PC-9 (cell line): ENCODE measurements at regions not wholly inside any gene's neighbourhood (a gene's known extent, or its start where the extent isn't known, plus 50 kb on each side); places are given as distances from the start of the nearest gene placed in this dataset.

Experiments used
- BruUV-seq: library from RNA; stranded (reverse); fragments of 400-500 nt; replicated peaks from 2 replicates; lab custom pipeline; 2021; lab: Mats Ljungman, UMichigan
- CTCF ChIA-PET: fragments of 300-600 bp; sonication (Branson Sonifier 250); formaldehyde crosslinking; loops from one replicate; lab custom pipeline; 2022; ENCODE audit warnings: antibody characterized with exemption; lab: Charles Lee
- POLR2A ChIA-PET: fragments of 300-600 bp; sonication (Branson Sonifier 250); formaldehyde crosslinking; loops from one replicate; lab custom pipeline; 2022; ENCODE audit warnings: antibody characterized with exemption; ENCODE audit not compliant: unreplicated experiment; lab: Charles Lee
- DNase-seq, 2 experiments: peaks; one replicate each; pipeline versions ENCODE4 v3.0.0 to v3.0.0-alpha.2; 2015 to 2022; ENCODE audit warnings: mixed read lengths in 1 of 2
- H2AFZ ChIP-seq: fragments of 200-600 bp; sonication (generic); 2 replicates; pipeline ENCODE4 v1.8.1; 2017; ENCODE audit warnings: antibody characterized with exemption
- H3F3A ChIP-seq: fragments of 200-600 bp; sonication (generic); 2 replicates; pipeline ENCODE4 v1.8.1; 2017; ENCODE audit warnings: antibody characterized with exemption, mild to moderate bottlenecking, low read depth; ENCODE audit not compliant: insufficient read depth
- H3K27ac ChIP-seq: fragments of 200-600 bp; sonication (generic); 2 replicates; pipeline ENCODE4 v1.6.1; 2016; ENCODE audit warnings: mixed run types
- H3K27me3 ChIP-seq: fragments of 200-600 bp; sonication (generic); 2 replicates; pipeline ENCODE4 v1.6.1; 2016; ENCODE audit warnings: low read depth, mixed run types; ENCODE audit not compliant: insufficient read depth
- H3K36me3 ChIP-seq: fragments of 200-600 bp; sonication (generic); 2 replicates; pipeline ENCODE4 v1.6.1; 2016; ENCODE audit warnings: low read depth, mixed run types
- H3K4me1 ChIP-seq: fragments of 200-600 bp; sonication (generic); replicated peaks from 2 replicates; pipeline ENCODE4 v1.6.1; 2016; ENCODE audit warnings: mixed run types; ENCODE audit not compliant: insufficient read depth
- H3K4me2 ChIP-seq: fragments of 200-600 bp; sonication (generic); 2 replicates; pipeline ENCODE4 v1.6.1; 2017; ENCODE audit warnings: mixed run types
- H3K4me3 ChIP-seq: fragments of 200-600 bp; sonication (generic); 2 replicates; pipeline ENCODE4 v1.6.1; 2016; ENCODE audit warnings: mixed run types
- H3K79me2 ChIP-seq: fragments of 200-600 bp; sonication (generic); 2 replicates; pipeline ENCODE4 v1.6.1; 2017; ENCODE audit warnings: low read depth, mixed run types
- H3K9me2 ChIP-seq: fragments of 200-600 bp; sonication (generic); 2 replicates; pipeline ENCODE4 v1.8.1; 2017; ENCODE audit warnings: mild to moderate bottlenecking; ENCODE audit not compliant: insufficient read depth
- H3K9me3 ChIP-seq: fragments of 200-600 bp; sonication (generic); 2 replicates; pipeline ENCODE4 v1.8.1; 2016; ENCODE audit warnings: low read depth; ENCODE audit not compliant: insufficient read depth
- H4K20me1 ChIP-seq: fragments of 200-600 bp; sonication (generic); 2 replicates; pipeline ENCODE4 v1.8.1; 2017; ENCODE audit not compliant: insufficient read depth
- EZH2 ChIP-seq: fragments of 200-600 bp; sonication (generic); IDR thresholded peaks from 2 replicates; pipeline ENCODE4 v1.8.0; 2017; ENCODE audit warnings: antibody characterized with exemption, low read depth
- intact Hi-C: fragments of 100-400 bp; cut with micrococcal nuclease; formaldehyde crosslinking; loops from one replicate; pipeline ENCODE4 v1.10.0; 2022; ENCODE audit not compliant: unreplicated experiment
- TF ChIP-seq, protein P1 (sequence below): fragments of 200-600 bp; sonication (generic); conservative IDR thresholded peaks from 2 replicates; pipeline ENCODE4 v1.6.1; 2017; ENCODE audit warnings: mixed run types, antibody characterized with exemption, mild to moderate bottlenecking, moderate library complexity

DNA sequence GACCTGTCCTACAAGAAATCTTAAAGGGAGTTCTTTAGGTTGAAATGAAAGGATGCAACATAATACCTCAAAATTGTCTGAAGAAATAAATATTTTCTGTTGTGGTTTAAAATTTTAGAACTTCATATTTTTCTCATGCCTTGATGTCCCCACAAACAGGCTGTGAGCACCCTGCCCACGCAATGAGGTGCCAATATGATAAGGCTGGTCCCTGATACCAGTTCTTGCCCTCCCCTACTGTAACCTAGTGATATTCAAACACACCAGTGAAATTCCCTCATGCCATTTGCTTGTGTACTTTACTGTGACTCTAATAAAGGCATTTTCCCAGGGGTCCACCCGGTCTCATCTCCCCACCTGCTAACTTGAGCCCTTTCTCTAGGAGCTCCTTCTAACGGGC lies 67.3 kb upstream of the SIRPG start:
- no peaks in the 10 kb centered on the region for H3K9me2 ChIP-seq
- H3K4me2 ChIP-seq: no peak overlapping the region
- intact Hi-C loops: no loop called here
- H3F3A ChIP-seq: peaks cover 39% of the 10 kb centered on the region
- H2AFZ ChIP-seq: no peak overlapping the region
- CTCF ChIA-PET: no interaction called here
- H3K4me3 ChIP-seq: no peak overlapping the region
- BruUV-seq: no TSS peak
- H3K4me1 ChIP-seq: peaks cover 43% of the 10 kb centered on the region
- H3K9me3 ChIP-seq: peaks cover 24% of the 10 kb centered on the region
- H3K36me3 ChIP-seq: peaks cover 7% of the 10 kb centered on the region; the same call in 1 of the 2 replicates
- TF ChIP-seq EZH2: no peak
- TF ChIP-seq, protein P1, sequence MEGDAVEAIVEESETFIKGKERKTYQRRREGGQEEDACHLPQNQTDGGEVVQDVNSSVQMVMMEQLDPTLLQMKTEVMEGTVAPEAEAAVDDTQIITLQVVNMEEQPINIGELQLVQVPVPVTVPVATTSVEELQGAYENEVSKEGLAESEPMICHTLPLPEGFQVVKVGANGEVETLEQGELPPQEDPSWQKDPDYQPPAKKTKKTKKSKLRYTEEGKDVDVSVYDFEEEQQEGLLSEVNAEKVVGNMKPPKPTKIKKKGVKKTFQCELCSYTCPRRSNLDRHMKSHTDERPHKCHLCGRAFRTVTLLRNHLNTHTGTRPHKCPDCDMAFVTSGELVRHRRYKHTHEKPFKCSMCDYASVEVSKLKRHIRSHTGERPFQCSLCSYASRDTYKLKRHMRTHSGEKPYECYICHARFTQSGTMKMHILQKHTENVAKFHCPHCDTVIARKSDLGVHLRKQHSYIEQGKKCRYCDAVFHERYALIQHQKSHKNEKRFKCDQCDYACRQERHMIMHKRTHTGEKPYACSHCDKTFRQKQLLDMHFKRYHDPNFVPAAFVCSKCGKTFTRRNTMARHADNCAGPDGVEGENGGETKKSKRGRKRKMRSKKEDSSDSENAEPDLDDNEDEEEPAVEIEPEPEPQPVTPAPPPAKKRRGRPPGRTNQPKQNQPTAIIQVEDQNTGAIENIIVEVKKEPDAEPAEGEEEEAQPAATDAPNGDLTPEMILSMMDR: no peak
- DNase-seq: no peak
- POLR2A ChIA-PET: no interaction called here
- H4K20me1 ChIP-seq: no peaks in the 10 kb centered on the region
- H3K27me3 ChIP-seq: no peaks in the 10 kb centered on the region
- H3K79me2 ChIP-seq: no peaks in the 10 kb centered on the region
- no peak overlapping the region for H3K27ac ChIP-seq

DNA sequence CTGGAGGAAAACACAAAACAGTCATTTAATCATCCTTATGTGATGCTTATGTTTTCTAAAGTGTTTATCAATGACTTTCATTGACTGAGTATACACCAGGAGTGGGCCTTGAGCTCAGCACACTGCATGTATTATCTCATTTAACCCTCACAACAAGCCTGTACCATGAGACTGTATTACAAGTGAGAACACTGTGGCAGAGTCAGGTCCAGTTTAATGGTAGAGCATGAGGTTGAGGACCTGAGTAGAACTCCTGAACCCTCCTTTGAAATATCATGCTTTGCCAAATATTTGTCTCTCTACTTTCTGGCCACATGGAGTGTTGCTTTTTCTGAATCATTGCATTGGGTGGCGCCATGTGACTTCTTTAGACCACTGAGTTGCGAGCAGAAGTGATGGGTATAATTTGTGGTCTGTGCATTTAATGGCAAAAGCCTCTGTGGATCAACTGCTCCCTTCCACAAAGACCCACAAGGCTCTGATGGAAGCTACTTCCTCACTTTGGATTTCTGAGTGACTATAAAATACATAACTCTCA lies 65.0 kb upstream of the SIRPG start:
- TF ChIP-seq, protein P1: no peak
- no peak for TF ChIP-seq EZH2
- Histone ChIP-seq H4K20me1 (no peaks in the 10 kb centered on the region), H3K36me3 (peaks cover 7% of the 10 kb centered on the region; the same call in 1 of the 2 replicates), H3K9me2 (no peaks in the 10 kb centered on the region), H3K4me2 (peak overlapping the region; percentile 75), H3K79me2 (peaks cover 7% of the 10 kb centered on the region; the same call in 1 of the 2 replicates), H3K27ac (peak overlapping the region; percentile 99), H3K27me3 (no peaks in the 10 kb centered on the region), H3K9me3 (peaks cover 21% of the 10 kb centered on the region; the same call in 1 of the 2 replicates), H2AFZ (no peak overlapping the region), H3K4me3 (no peak overlapping the region), H3K4me1 (peaks cover 65% of the 10 kb centered on the region), H3F3A (peaks cover 60% of the 10 kb centered on the region)
- no TSS peak for BruUV-seq
- POLR2A ChIA-PET: no interaction called here
- CTCF ChIA-PET: interaction anchor here (1.1 kb wide), 1 partner anchor 219 kb away, joined by 5 read pairs; no protein-coding TSS in a partner anchor
- no peak for DNase-seq
- intact Hi-C loops: no loop called here

DNA sequence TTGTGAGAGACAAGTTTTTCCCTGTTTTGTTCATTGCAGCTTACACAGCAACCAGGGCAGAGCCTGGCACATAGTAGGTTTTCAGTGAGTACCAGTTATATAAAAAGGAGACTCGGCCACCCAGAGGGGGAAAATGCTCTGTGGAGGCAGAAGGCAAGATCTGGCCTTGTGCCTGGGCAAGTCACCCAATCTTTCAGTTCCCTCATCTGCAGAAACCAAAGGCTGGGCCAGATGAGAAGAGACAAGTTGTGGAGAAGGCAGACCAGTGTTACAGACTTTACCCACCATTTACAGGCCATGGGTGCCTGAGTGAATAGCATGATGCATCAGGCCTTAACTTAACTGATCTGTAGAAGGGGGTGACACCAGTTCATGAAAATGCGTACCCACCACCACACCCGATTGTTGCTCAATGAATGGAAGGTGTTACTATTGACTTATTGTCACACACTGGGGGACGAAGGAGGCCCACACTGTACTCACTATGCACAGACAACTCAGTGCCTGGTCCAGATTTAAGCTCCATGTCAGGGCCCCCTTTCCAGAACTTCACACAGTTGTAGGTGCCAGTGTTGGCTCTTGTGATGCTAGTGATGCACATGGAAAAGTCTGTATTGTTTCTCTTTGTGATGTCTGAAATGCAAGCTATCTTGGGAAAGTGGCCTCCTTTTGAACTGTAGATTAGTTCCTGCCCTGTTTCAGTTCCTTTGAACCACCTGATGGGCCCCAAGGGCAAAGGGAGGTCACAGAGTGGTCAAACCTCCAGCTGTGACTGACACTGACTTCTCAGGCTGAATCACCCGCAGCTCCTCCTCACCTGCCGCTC lies 64.3 kb upstream of the SIRPG start:
- Histone ChIP-seq H3K4me1 (peaks cover 72% of the 10 kb centered on the region), H3F3A (peaks cover 63% of the 10 kb centered on the region), H3K79me2 (peaks cover 13% of the 10 kb centered on the region; the same call in 1 of the 2 replicates), H4K20me1 (no peaks in the 10 kb centered on the region), H3K4me2 (peak overlapping the region; percentile 75), H3K9me3 (peaks cover 19% of the 10 kb centered on the region; the same call in 1 of the 2 replicates), H3K36me3 (peaks cover 8% of the 10 kb centered on the region; the same call in 1 of the 2 replicates), H3K27ac (peak overlapping the region; percentile 99), H2AFZ (no peak overlapping the region), H3K27me3 (no peaks in the 10 kb centered on the region), H3K9me2 (no peaks in the 10 kb centered on the region), H3K4me3 (peak overlapping the region; percentile 40; the same call in 1 of the 2 replicates)
- intact Hi-C loops: no loop called here
- TF ChIP-seq, protein P1: no peak
- no peak for TF ChIP-seq EZH2
- ChIA-PET CTCF (interaction anchor here (1.1 kb wide), 1 partner anchor 218 kb away, joined by 5 read pairs; no protein-coding TSS in a partner anchor), POLR2A (no interaction called here)
- BruUV-seq: no TSS peak
- DNase-seq: peak; percentile 44 to 84
